Caco-2 (cell line): ENCODE measurements at regions not wholly inside any gene's neighbourhood (a gene's known extent, or its start where the extent isn't known, plus 50 kb on each side); places are given as distances from the start of the nearest gene placed in this dataset.

Experiments used
- BruUV-seq: library from RNA; stranded (reverse); fragments of 400-500 nt; replicated peaks from 2 replicates; lab custom pipeline; 2021; lab: Mats Ljungman, UMichigan
- CTCF ChIA-PET: fragments of 300-600 bp; sonication (Branson Sonifier 250); formaldehyde crosslinking; loops from one replicate; lab custom pipeline; 2022; ENCODE audit warnings: antibody characterized with exemption; lab: Charles Lee
- POLR2A ChIA-PET: fragments of 300-600 bp; sonication (Branson Sonifier 250); formaldehyde crosslinking; loops from one replicate; lab custom pipeline; 2022; ENCODE audit warnings: antibody characterized with exemption; lab: Charles Lee
- DNase-seq, 2 experiments: peaks; one replicate each; pipeline versions ENCODE4 v3.0.0 to v3.0.0-alpha.2; 2020 to 2022
- H3K27me3 ChIP-seq: replicated peaks from 2 replicates; pipeline ENCODE4 v1.6.0; 2011; ENCODE audit warnings: low read length; ENCODE audit not compliant: control insufficient read depth, insufficient read depth
- H3K36me3 ChIP-seq: 2 replicates; pipeline ENCODE4 v1.5.1; 2011; ENCODE audit warnings: low read length; ENCODE audit not compliant: control insufficient read depth, insufficient read depth
- H3K4me1 ChIP-seq: fragments of 250-450 bp; sonication (Bioruptor Pico); 2 replicates; pipeline ENCODE4 v1.5.1; 2020; ENCODE audit warnings: mild to moderate bottlenecking
- H3K4me3 ChIP-seq: 2 replicates; pipeline ENCODE4 v1.5.1; 2011; ENCODE audit warnings: low read depth, mild to moderate bottlenecking, control low read depth, low read length
- H3K9me3 ChIP-seq: fragments of 250-450 bp; sonication (Bioruptor Pico); 2 replicates; pipeline ENCODE4 v1.5.1; 2020; ENCODE audit warnings: mild to moderate bottlenecking, moderate library complexity
- H3K27ac Mint-ChIP-seq: one replicate; pipeline ENCODE4 v1.8.0; 2022; ENCODE audit warnings: mixed read lengths; ENCODE audit not compliant: unreplicated experiment
- H3K27me3 Mint-ChIP-seq: one replicate; pipeline ENCODE4 v1.8.0; 2022; ENCODE audit warnings: mixed read lengths; ENCODE audit not compliant: insufficient read depth, unreplicated experiment
- H3K36me3 Mint-ChIP-seq: one replicate; pipeline ENCODE4 v1.8.0; 2022; ENCODE audit warnings: mild to moderate bottlenecking, mixed read lengths; ENCODE audit not compliant: insufficient read depth, unreplicated experiment
- H3K4me1 Mint-ChIP-seq: one replicate; pipeline ENCODE4 v1.8.0; 2022; ENCODE audit warnings: low read depth, mixed read lengths; ENCODE audit not compliant: unreplicated experiment
- H3K4me3 Mint-ChIP-seq: one replicate; pipeline ENCODE4 v1.8.0; 2022; ENCODE audit warnings: mild to moderate bottlenecking, moderate library complexity, mixed read lengths; ENCODE audit not compliant: unreplicated experiment
- H3K9me3 Mint-ChIP-seq: one replicate; pipeline ENCODE4 v1.8.0; 2022; ENCODE audit warnings: mixed read lengths; ENCODE audit not compliant: unreplicated experiment
- CTCF ChIP-seq, 2 experiments: fragments of 200-600 bp in 1 of 2; IDR thresholded peaks; 1 replicate in 1 of 2; 2 replicates in 1 of 2; pipeline versions ENCODE4 v1.5.1 to v1.8.0; 2011 to 2022; ENCODE audit warnings: antibody characterized with exemption in 1 of 2, control low read depth in 1 of 2, inconsistent platforms in 1 of 2, low read depth in 1 of 2, low read length in 1 of 2, mild to moderate bottlenecking in 1 of 2, moderate library complexity in 1 of 2; ENCODE audit not compliant: insufficient read depth in 1 of 2, severe bottlenecking in 1 of 2, unreplicated experiment in 1 of 2
- intact Hi-C: fragments of 100-400 bp; cut with micrococcal nuclease; formaldehyde crosslinking; loops from one replicate; pipeline ENCODE4 v1.10.0; 2022; ENCODE audit not compliant: unreplicated experiment

DNA sequence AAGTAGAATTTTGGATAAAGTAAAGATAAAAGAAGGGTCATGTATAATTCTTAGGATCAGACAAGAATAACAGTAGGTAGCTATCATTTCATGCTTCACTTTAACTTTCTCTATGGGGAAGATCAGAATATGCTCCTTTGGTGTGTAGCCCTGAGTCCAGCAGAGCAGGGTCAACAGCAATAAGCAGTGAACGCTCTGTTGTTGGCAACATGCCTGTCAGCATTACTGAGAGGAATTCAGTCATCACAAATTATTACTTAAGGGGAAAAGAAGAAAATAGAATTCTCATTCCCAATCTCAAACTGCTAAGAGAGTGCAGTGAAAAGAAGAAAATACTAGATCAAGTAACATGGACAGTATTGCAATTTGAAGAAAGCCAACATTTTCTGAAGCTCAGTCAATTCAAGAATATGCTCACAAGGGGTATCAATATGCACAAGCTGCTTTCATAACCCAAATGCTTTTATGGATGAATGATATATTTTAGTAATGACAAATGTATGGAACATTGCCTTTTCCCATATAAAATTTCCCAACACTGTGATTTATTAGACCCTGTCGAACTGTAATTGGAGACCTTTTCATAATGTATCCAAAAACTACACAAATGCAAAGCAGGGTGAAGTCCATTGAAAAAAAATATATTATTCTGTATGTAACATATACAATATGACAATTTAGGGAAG lies 1359.4 kb downstream of the EFNA5 start:
- BruUV-seq: no TSS peak
- Mint-ChIP-seq H3K4me3 (no peak overlapping the region), H3K27me3 (no peaks in the 10 kb centered on the region), H3K27ac (no peak overlapping the region), H3K4me1 (no peaks in the 10 kb centered on the region), H3K36me3 (no peaks in the 10 kb centered on the region), H3K9me3 (no peaks in the 10 kb centered on the region)
- Histone ChIP-seq H3K4me3 (no peak overlapping the region), H3K4me1 (no peaks in the 10 kb centered on the region), H3K36me3 (no peaks in the 10 kb centered on the region), H3K27me3 (no peaks in the 10 kb centered on the region), H3K9me3 (no peaks in the 10 kb centered on the region)
- intact Hi-C loops: no loop called here
- no peak for TF ChIP-seq CTCF (IDR thresholded peaks at IDR 0.05; ENCODE audit: insufficient read depth in 1 of 2, low read depth in 1 of 2, low read length in 1 of 2, severe bottlenecking in 1 of 2, unreplicated experiment in 1 of 2)
- ChIA-PET CTCF (no interaction called here), POLR2A (no interaction called here)
- DNase-seq: no peak

GRCh38 chr5:106307265-106307664 lies 1363.5 kb downstream of the EFNA5 start:
- H3K27ac Mint-ChIP-seq: no peak overlapping the region
- no peaks in the 10 kb centered on the region for H3K4me1 Mint-ChIP-seq
- H3K4me3 ChIP-seq: no peak overlapping the region
- H3K27me3 ChIP-seq: no peaks in the 10 kb centered on the region
- intact Hi-C loops: no loop called here
- DNase-seq: no peak
- H3K36me3 ChIP-seq: no peaks in the 10 kb centered on the region
- no peaks in the 10 kb centered on the region for H3K36me3 Mint-ChIP-seq
- H3K27me3 Mint-ChIP-seq: no peaks in the 10 kb centered on the region
- BruUV-seq: no TSS peak
- H3K4me1 ChIP-seq: no peaks in the 10 kb centered on the region
- H3K9me3 ChIP-seq: no peaks in the 10 kb centered on the region
- ChIA-PET CTCF (no interaction called here), POLR2A (no interaction called here)
- no peak for TF ChIP-seq CTCF (IDR thresholded peaks at IDR 0.05; ENCODE audit: insufficient read depth in 1 of 2, low read depth in 1 of 2, low read length in 1 of 2, severe bottlenecking in 1 of 2, unreplicated experiment in 1 of 2)
- H3K4me3 Mint-ChIP-seq: no peak overlapping the region
- no peaks in the 10 kb centered on the region for H3K9me3 Mint-ChIP-seq

DNA sequence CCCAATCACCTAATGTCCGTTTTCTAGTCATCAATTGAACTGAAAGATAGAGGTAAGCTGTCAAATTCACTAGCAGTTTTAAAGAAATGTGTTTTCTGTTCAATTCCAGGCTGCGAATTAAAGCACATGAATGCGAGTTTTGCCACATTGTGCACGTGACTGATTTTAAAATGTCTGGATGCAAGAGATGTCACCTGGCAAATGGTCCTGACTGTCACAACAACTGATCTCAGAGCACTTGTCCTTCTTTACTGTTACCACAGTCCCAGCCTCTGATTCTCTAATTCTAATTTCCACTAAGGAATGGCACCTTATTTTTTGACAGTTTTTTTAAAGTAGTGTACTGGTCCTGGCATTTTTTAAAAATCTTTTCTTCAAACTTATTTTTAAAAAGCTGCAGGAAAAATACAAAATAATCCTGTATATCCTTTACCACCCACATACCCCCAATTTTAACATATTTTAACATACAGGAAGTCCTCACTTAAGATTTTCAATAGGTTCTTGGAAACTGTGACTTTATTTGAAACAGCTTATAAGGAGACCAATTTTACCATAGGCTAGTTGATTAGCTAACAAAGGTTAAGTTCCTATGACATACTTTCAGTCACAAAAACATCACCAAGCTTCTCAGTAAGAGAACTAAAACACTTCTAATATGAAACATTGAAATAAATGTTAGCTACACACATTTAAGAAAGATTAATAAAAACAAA lies 1364.3 kb downstream of the EFNA5 start:
- intact Hi-C loops: no loop called here
- Mint-ChIP-seq H3K36me3 (no peaks in the 10 kb centered on the region), H3K4me1 (no peaks in the 10 kb centered on the region), H3K27me3 (no peaks in the 10 kb centered on the region), H3K4me3 (no peak overlapping the region), H3K9me3 (no peaks in the 10 kb centered on the region), H3K27ac (no peak overlapping the region)
- Histone ChIP-seq H3K9me3 (no peaks in the 10 kb centered on the region), H3K36me3 (no peaks in the 10 kb centered on the region), H3K4me3 (no peak overlapping the region), H3K27me3 (no peaks in the 10 kb centered on the region), H3K4me1 (no peaks in the 10 kb centered on the region)
- TF ChIP-seq CTCF (IDR thresholded peaks at IDR 0.05; ENCODE audit: insufficient read depth in 1 of 2, low read depth in 1 of 2, low read length in 1 of 2, severe bottlenecking in 1 of 2, unreplicated experiment in 1 of 2): no peak
- no peak for DNase-seq
- CTCF ChIA-PET: no interaction called here
- no TSS peak for BruUV-seq
- POLR2A ChIA-PET: no interaction called here
